Esophagus muscularis mucosa (tissue), 3 donors: ENCODE measurements at regions not wholly inside any gene's neighbourhood (a gene's known extent, or its start where the extent isn't known, plus 50 kb on each side); places are given as distances from the start of the nearest gene placed in this dataset.

ENCODE experiments used
- CTCF ChIP-seq, 3 experiments: fragments of 200-600 bp in 2 of 3; fragments of 450-650 bp in 1 of 3; sonication (generic) in 2 of 3; IDR thresholded peaks; one replicate each; pipeline ENCODE4 v1.5.1; 2017 to 2019; ENCODE audit warnings: antibody characterized with exemption in 3 of 3, mild to moderate bottlenecking in 2 of 3, moderate library complexity in 1 of 3
- POLR2A ChIP-seq: fragments of 450-650 bp; IDR thresholded peaks from one replicate; pipeline ENCODE4 v1.6.1; 2017; ENCODE audit warnings: antibody characterized with exemption, moderate library complexity, mild to moderate bottlenecking, low read depth
- POLR2AphosphoS5 ChIP-seq, 2 donors: sonication (generic); formaldehyde crosslinking; IDR thresholded peaks; one replicate each; pipeline ENCODE4 v1.6.1; 2017; ENCODE audit warnings: antibody characterized with exemption in 2 of 2

- TF ChIP-seq CTCF (IDR thresholded peaks at IDR 0.05) (no peak), POLR2A (no peak), POLR2AphosphoS5 (IDR thresholded peaks at IDR 0.05) (no peak)
Measured at GRCh38 chr9:109907810-109908458, 127.9 kb downstream of the PALM2AKAP2 start.
